Activated CD4-positive, alpha-beta T cell treated with anti-CD3 and anti-CD28 coated beads for 36 hours (primary cell): ENCODE measurements at regions not wholly inside any gene's neighbourhood (a gene's known extent, or its start where the extent isn't known, plus 50 kb on each side); places are given as distances from the start of the nearest gene placed in this dataset.
"Not testable (repeated sequence)": the region's sequence is repeated elsewhere in the genome, so short reads cannot be mapped to it uniquely, and the experiment has no call there.

Experiments used
- ATAC-seq: fragments of 200-7000 bp; cut with Tn5 transposase; one replicate; pipeline ENCODE4 v1.10.0; 2021; ENCODE audit warnings: mild to moderate bottlenecking, moderate library complexity
- CTCF ChIA-PET: fragments of 350-600 bp; sonication (Branson Sonifier 250); formaldehyde crosslinking; loops from one replicate; lab custom pipeline; 2021; ENCODE audit warnings: antibody characterized with exemption; lab: Charles Lee
- POLR2A ChIA-PET: fragments of 350-600 bp; sonication (Branson Sonifier 250); formaldehyde crosslinking; loops from one replicate; lab custom pipeline; 2021; ENCODE audit warnings: antibody characterized with exemption, inconsistent platforms; lab: Charles Lee
- DNase-seq: peaks from one replicate; pipeline ENCODE4 v3.0.0-alpha.2; 2020
- H3K27ac Mint-ChIP-seq: one replicate; pipeline ENCODE4 v1.8.0; 2021; ENCODE audit warnings: mixed read lengths
- H3K27me3 Mint-ChIP-seq: one replicate; pipeline ENCODE4 v1.8.0; 2021; ENCODE audit warnings: mixed read lengths
- H3K36me3 Mint-ChIP-seq: one replicate; pipeline ENCODE4 v1.8.0; 2021; ENCODE audit warnings: low read depth, mixed read lengths
- H3K4me1 Mint-ChIP-seq: one replicate; pipeline ENCODE4 v1.8.0; 2021; ENCODE audit warnings: mixed read lengths
- H3K4me3 Mint-ChIP-seq: one replicate; pipeline ENCODE4 v1.8.0; 2021; ENCODE audit warnings: mild to moderate bottlenecking, moderate library complexity, mixed read lengths
- H3K9me3 Mint-ChIP-seq: one replicate; pipeline ENCODE4 v1.8.0; 2021; ENCODE audit warnings: low read depth, mixed read lengths
- intact Hi-C, 2 experiments: fragments of 100-400 bp; cut with DNase I in 1 of 2; cut with micrococcal nuclease in 1 of 2; formaldehyde crosslinking; loops; one replicate each; pipeline versions ENCODE4 v1.14.2 to v1.15.1; 2022 to 2024; cut with DNase I, micrococcal nuclease

- POLR2A ChIA-PET: no interaction called here
- Mint-ChIP-seq H3K9me3 (no peaks in the 10 kb centered on the region), H3K27me3 (peaks cover 6% of the 10 kb centered on the region), H3K36me3 (no peaks in the 10 kb centered on the region), H3K4me3 (no peak overlapping the region), H3K27ac (no peak overlapping the region), H3K4me1 (no peaks in the 10 kb centered on the region)
- DNase-seq (no peak), ATAC-seq (no peak)
- intact Hi-C loops: no loop called here
- CTCF ChIA-PET: interaction anchor here (1.1 kb wide), 1 partner anchor 471 kb away, joined by 3 read pairs; no protein-coding TSS in a partner anchor
Measured at GRCh38 chr7:130789436-130789835, 55.4 kb upstream of the KLF14 start.

GRCh38 chr7:130791746-130792145, 57.7 kb upstream of the KLF14 start:
- ATAC-seq (no peak), DNase-seq (no peak)
- Mint-ChIP-seq H3K4me1 (no peaks in the 10 kb centered on the region), H3K4me3 (no peak overlapping the region), H3K27me3 (no peaks in the 10 kb centered on the region), H3K36me3 (no peaks in the 10 kb centered on the region), H3K9me3 (no peaks in the 10 kb centered on the region), H3K27ac (no peak overlapping the region)
- ChIA-PET POLR2A (no interaction called here), CTCF (interaction anchor here (1.0 to 1.4 kb wide), 3 partner anchors 15 to 712 kb away, joined by 3 to 5 read pairs (median 3); no protein-coding TSS in a partner anchor)
- intact Hi-C loops: no loop called here

DNA sequence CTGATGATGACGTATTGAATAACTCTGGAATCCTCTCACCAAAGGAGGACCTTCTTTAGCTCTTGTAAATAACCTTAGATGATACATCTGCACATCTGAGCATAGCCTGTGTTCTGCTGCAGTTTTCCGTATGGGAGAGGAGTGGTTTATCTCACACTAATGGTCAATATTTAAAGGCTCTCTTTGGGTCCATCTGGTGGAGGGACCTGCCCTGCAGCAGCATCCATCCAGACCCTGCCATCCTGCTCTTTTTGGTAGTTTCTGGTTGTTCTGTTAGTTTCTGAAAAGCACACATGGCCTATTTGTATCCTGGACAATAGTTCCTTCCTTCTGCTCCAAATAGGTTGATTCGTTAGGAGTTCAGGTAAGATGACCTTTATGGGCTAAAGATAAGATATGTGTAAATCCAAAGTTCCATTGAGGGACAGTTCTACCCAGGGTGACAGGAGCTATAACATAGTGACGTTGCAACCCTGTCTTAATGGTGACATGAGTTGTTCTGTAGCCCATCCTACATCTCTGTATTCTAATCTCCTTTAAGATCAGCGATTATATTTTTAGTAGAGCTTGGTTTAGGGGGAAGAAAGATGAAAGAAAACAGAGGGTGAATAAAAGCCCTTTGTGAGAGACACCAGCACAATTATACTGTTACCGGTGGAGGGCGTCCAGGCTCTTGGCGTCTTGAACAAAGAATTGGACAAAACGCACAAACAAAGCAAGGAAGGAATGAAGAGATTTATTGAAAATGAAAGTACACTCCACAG, 60.0 kb upstream of the KLF14 start:
- CTCF ChIA-PET: interaction anchor here (1.0 kb wide), 1 partner anchor 32 kb away, joined by 3 read pairs; no protein-coding TSS in a partner anchor
- Mint-ChIP-seq H3K4me1 (no peaks in the 10 kb centered on the region), H3K4me3 (no peak overlapping the region), H3K27me3 (peaks cover 4% of the 10 kb centered on the region), H3K9me3 (no peaks in the 10 kb centered on the region), H3K36me3 (no peaks in the 10 kb centered on the region), H3K27ac (no peak overlapping the region)
- DNase-seq (no peak), ATAC-seq (no peak)
- intact Hi-C loops: no loop called here
- POLR2A ChIA-PET: no interaction called here

DNA sequence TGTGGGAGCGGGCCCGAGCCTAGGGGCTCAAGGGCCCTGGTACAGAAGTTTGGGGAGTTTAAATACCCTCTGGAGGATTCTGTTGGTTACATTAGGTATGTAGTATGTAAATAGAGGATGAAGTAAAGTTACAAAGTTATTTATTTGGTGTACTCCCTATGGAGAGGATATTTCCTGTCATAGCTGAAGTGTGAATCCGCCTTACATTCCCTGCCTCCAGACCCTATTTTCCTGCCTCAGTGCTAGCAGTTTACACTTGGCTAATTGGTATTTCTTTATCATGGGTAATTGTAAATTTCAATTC, 60.6 kb upstream of the KLF14 start:
- no peak for DNase-seq
- POLR2A ChIA-PET: no interaction called here
- CTCF ChIA-PET: no interaction called here
- Mint-ChIP-seq H3K27ac (no peak overlapping the region), H3K27me3 (peaks cover 9% of the 10 kb centered on the region), H3K4me3 (no peak overlapping the region), H3K36me3 (no peaks in the 10 kb centered on the region), H3K4me1 (no peaks in the 10 kb centered on the region), H3K9me3 (no peaks in the 10 kb centered on the region)
- intact Hi-C loops: no loop called here
- no peak for ATAC-seq

GRCh38 chr7:130796425-130796824, 62.4 kb upstream of the KLF14 start:
- POLR2A ChIA-PET, DNase-seq, ATAC-seq, H3K9me3 Mint-ChIP-seq, intact Hi-C loops, H3K4me3 Mint-ChIP-seq, H3K27ac Mint-ChIP-seq, H3K36me3 Mint-ChIP-seq, CTCF ChIA-PET, H3K4me1 Mint-ChIP-seq: not testable (repeated sequence)
- peaks cover 20% of the 10 kb centered on the region for H3K27me3 Mint-ChIP-seq

- Mint-ChIP-seq H3K27me3 (peaks cover 22% of the 10 kb centered on the region), H3K36me3 (no peaks in the 10 kb centered on the region), H3K9me3 (no peaks in the 10 kb centered on the region), H3K27ac (no peak overlapping the region), H3K4me1 (no peaks in the 10 kb centered on the region), H3K4me3 (no peak overlapping the region)
- ATAC-seq (no peak), DNase-seq (no peak)
- ChIA-PET POLR2A (no interaction called here), CTCF (interaction anchor here (0.7 to 1.2 kb wide), 2 partner anchors 15 to 29 kb away, joined by 3 to 4 read pairs; no protein-coding TSS in a partner anchor)
- intact Hi-C loops: no loop called here
Measured at GRCh38 chr7:130803127-130803526, 69.1 kb upstream of the KLF14 start.

DNA sequence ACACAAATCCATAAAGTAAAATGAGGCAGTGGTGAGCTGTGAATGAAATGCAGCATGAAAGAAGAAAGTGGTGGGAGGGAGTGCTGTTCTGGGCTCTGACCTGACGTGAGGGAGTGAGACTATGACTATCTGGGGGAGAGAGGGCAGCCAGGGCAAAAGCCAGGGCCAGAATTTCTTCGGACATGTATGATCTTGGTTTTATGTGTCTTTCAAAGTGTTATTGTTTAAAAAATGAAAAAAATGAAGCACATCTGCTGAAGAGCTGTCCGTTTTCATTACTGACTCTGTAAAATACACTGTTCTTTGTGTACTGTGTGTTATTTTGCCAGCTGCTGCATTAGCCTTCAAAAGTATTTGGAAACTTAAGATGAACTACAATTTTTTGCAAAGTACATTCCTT, 70.2 kb upstream of the KLF14 start:
- Mint-ChIP-seq H3K36me3 (no peaks in the 10 kb centered on the region), H3K9me3 (no peaks in the 10 kb centered on the region), H3K27ac (no peak overlapping the region), H3K4me1 (no peaks in the 10 kb centered on the region), H3K4me3 (no peak overlapping the region), H3K27me3 (peaks cover 17% of the 10 kb centered on the region)
- DNase-seq (no peak), ATAC-seq (no peak)
- ChIA-PET POLR2A (no interaction called here), CTCF (interaction anchor here (0.8 kb wide), 1 partner anchor 24 kb away, joined by 3 read pairs; no protein-coding TSS in a partner anchor)
- intact Hi-C loops: no loop called here

DNA sequence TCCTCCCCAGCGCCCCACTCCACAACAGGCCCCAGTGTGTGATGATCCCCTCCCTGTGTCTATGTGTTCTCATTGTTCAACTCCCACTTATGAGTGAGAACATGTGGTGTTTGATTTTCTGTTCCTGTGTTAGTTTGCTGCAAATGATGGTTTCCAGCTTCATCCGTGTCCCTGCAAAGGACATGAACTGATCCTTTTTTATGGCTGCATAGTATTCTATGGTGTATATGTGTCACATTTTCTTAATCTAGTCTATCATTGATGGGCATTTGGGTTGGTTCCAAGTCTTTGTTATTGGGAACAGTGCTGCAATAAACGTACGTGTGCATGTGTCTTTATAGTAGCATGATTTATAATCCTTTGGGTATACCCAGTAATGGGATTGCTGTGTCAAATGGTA, 78.8 kb upstream of the KLF14 start:
- ATAC-seq, intact Hi-C loops, POLR2A ChIA-PET, DNase-seq, H3K36me3 Mint-ChIP-seq, H3K4me1 Mint-ChIP-seq, H3K9me3 Mint-ChIP-seq, H3K27ac Mint-ChIP-seq, H3K4me3 Mint-ChIP-seq, H3K27me3 Mint-ChIP-seq: not testable (repeated sequence)
- CTCF ChIA-PET: interaction anchor here (0.6 to 1.7 kb wide), 4 partner anchors 17 to 84 kb away, joined by 3 to 6 read pairs (median 4); no protein-coding TSS in a partner anchor

- no peaks in the 10 kb centered on the region for H3K9me3 Mint-ChIP-seq
- ChIA-PET POLR2A (no interaction called here), CTCF (interaction anchor here (0.5 kb wide), 1 partner anchor 220 kb away, joined by 4 read pairs; no protein-coding TSS in a partner anchor)
- H3K27me3 Mint-ChIP-seq: peaks cover 2% of the 10 kb centered on the region
- no peak overlapping the region for H3K4me3 Mint-ChIP-seq
- intact Hi-C loops: no loop called here
- H3K27ac Mint-ChIP-seq: no peak overlapping the region
- DNase-seq (peak; percentile 25), ATAC-seq (no peak)
- no peaks in the 10 kb centered on the region for H3K36me3 Mint-ChIP-seq
- H3K4me1 Mint-ChIP-seq: no peaks in the 10 kb centered on the region
Measured at GRCh38 chr7:130814778-130815335, 80.8 kb upstream of the KLF14 start.

DNA sequence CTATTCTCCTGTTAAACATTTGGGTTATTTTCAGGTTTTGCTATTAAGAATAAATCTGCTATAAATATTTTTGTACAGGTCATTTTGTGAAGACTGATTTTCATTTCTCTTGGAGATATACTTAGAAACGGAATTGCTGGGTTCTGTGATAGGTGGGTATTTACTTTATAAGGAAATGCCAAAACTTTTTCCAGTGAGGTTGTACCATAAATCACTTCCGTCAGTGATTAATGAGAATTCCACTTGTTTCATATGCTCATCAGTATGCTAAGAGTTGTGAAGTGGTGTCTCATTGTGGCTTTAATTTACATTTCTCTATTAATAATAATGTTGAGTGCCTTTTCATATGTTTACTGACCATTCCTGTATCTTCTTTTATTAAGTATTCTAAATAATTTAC, 84.0 kb upstream of the KLF14 start:
- ChIA-PET CTCF (no interaction called here), POLR2A (no interaction called here)
- Mint-ChIP-seq H3K9me3 (no peaks in the 10 kb centered on the region), H3K36me3 (no peaks in the 10 kb centered on the region), H3K27ac (no peak overlapping the region), H3K27me3 (no peaks in the 10 kb centered on the region), H3K4me3 (no peak overlapping the region), H3K4me1 (peaks cover 9% of the 10 kb centered on the region)
- DNase-seq (no peak), ATAC-seq (no peak)
- intact Hi-C loops: no loop called here

DNA sequence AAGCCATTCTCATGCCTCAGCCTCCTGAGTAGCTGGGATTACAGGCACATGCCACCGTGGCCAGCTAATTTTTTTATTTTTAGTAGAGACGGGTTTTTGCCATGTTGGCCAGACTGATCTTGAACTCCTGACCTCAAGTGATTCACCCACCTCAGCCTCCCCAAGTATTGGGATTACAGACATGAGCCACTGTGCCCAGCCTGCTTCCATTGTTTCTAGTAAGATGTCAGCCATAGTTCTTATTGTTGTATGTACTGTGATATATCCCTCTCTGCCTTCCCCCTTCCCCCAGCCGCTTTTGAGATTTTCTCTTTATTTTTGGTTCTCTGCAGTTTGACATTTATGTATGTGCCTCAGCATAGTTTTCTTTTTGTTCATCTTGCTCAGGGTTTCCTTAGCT, 87.9 kb upstream of the KLF14 start:
- Mint-ChIP-seq H3K4me3 (no peak overlapping the region), H3K36me3 (peaks cover 2% of the 10 kb centered on the region), H3K4me1 (peaks cover 9% of the 10 kb centered on the region), H3K27me3 (peaks cover 1% of the 10 kb centered on the region), H3K27ac (no peak overlapping the region), H3K9me3 (peaks cover 9% of the 10 kb centered on the region)
- POLR2A ChIA-PET: no interaction called here
- no peak for ATAC-seq
- DNase-seq: no peak
- CTCF ChIA-PET: interaction anchor here (1.2 to 1.4 kb wide), 2 partner anchors 11 to 64 kb away, joined by 3 to 6 read pairs; no protein-coding TSS in a partner anchor
- intact Hi-C loops: no loop called here

GRCh38 chr7:130822642-130823041, 88.6 kb upstream of the KLF14 start:
- intact Hi-C loops: no loop called here
- H3K27me3 Mint-ChIP-seq: peaks cover 1% of the 10 kb centered on the region
- no peak for DNase-seq
- H3K9me3 Mint-ChIP-seq: peaks cover 10% of the 10 kb centered on the region
- peaks cover 9% of the 10 kb centered on the region for H3K4me1 Mint-ChIP-seq
- POLR2A ChIA-PET: interaction anchor here (0.7 kb wide), 1 partner anchor 92 kb away, joined by 4 read pairs; no protein-coding TSS in a partner anchor
- H3K27ac Mint-ChIP-seq: no peak overlapping the region
- peak; percentile 51 for ATAC-seq
- CTCF ChIA-PET: interaction anchor here (0.6 to 1.4 kb wide), 3 partner anchors 10 to 65 kb away, joined by 3 to 6 read pairs (median 3); no protein-coding TSS in a partner anchor
- peaks cover 2% of the 10 kb centered on the region for H3K36me3 Mint-ChIP-seq
- no peak overlapping the region for H3K4me3 Mint-ChIP-seq
